HFFc6 (cell line): ENCODE measurements at regions not wholly inside any gene's neighbourhood (a gene's known extent, or its start where the extent isn't known, plus 50 kb on each side); places are given as distances from the start of the nearest gene placed in this dataset.

Source experiments
- DNase-seq: peaks from one replicate; pipeline ENCODE4 v3.0.0-alpha.2; 2018
- H3K27ac Mint-ChIP-seq: 2 replicates; pipeline ENCODE4 v1.8.0; 2020; ENCODE audit warnings: mild to moderate bottlenecking, mixed read lengths
- H3K27me3 Mint-ChIP-seq: 2 replicates; pipeline ENCODE4 v1.8.0; 2021; ENCODE audit warnings: mild to moderate bottlenecking, moderate library complexity, mixed read lengths; ENCODE audit not compliant: insufficient read depth
- H3K36me3 Mint-ChIP-seq: 2 replicates; pipeline ENCODE4 v1.8.0; 2021; ENCODE audit warnings: low read depth, mixed read lengths
- H3K4me1 Mint-ChIP-seq: 2 replicates; pipeline ENCODE4 v1.8.0; 2020; ENCODE audit warnings: low read depth, mixed read lengths
- H3K4me3 Mint-ChIP-seq: 2 replicates; pipeline ENCODE4 v1.8.0; 2020; ENCODE audit warnings: mild to moderate bottlenecking, moderate library complexity, mixed read lengths
- H3K9me3 Mint-ChIP-seq: 2 replicates; pipeline ENCODE4 v1.8.0; 2020; ENCODE audit warnings: mild to moderate bottlenecking, mixed read lengths
- TF ChIP-seq, protein P1 (sequence below): fragments of 200-600 bp; sonication (generic); IDR thresholded peaks from 2 replicates; pipeline ENCODE4 v1.5.0; 2021; ENCODE audit warnings: antibody characterized with exemption, mild to moderate bottlenecking

GRCh38 chr9:84403288-84403687, 62.7 kb upstream of the SLC28A3 start:
- H3K27me3 Mint-ChIP-seq, result peaks cover 1% of the 10 kb centered on the region; the same call in 1 of the 2 replicates

GRCh38 chr9:84404095-84404686, 63.6 kb upstream of the SLC28A3 start:
- H3K36me3 Mint-ChIP-seq, result peaks cover 4% of the 10 kb centered on the region; the same call in 1 of the 2 replicates
- peaks cover 1% of the 10 kb centered on the region; the same call in 1 of the 2 replicates for H3K27me3 Mint-ChIP-seq
- no peak overlapping the region for H3K27ac Mint-ChIP-seq
- no peaks in the 10 kb centered on the region for H3K4me1 Mint-ChIP-seq
- H3K9me3 Mint-ChIP-seq, result peaks cover 14% of the 10 kb centered on the region
- no peak overlapping the region for H3K4me3 Mint-ChIP-seq
- no peak for DNase-seq
- TF ChIP-seq, protein P1, sequence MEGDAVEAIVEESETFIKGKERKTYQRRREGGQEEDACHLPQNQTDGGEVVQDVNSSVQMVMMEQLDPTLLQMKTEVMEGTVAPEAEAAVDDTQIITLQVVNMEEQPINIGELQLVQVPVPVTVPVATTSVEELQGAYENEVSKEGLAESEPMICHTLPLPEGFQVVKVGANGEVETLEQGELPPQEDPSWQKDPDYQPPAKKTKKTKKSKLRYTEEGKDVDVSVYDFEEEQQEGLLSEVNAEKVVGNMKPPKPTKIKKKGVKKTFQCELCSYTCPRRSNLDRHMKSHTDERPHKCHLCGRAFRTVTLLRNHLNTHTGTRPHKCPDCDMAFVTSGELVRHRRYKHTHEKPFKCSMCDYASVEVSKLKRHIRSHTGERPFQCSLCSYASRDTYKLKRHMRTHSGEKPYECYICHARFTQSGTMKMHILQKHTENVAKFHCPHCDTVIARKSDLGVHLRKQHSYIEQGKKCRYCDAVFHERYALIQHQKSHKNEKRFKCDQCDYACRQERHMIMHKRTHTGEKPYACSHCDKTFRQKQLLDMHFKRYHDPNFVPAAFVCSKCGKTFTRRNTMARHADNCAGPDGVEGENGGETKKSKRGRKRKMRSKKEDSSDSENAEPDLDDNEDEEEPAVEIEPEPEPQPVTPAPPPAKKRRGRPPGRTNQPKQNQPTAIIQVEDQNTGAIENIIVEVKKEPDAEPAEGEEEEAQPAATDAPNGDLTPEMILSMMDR, result peak; percentile 79

More at GRCh38 chr9:84403288-84403687, 62.7 kb upstream of the SLC28A3 start:
- peaks cover 2% of the 10 kb centered on the region for H3K4me1 Mint-ChIP-seq
- DNase-seq, result no peak
- TF ChIP-seq, protein P1, result no peak
- peaks cover 10% of the 10 kb centered on the region for H3K9me3 Mint-ChIP-seq
- peaks cover 4% of the 10 kb centered on the region; the same call in 1 of the 2 replicates for H3K36me3 Mint-ChIP-seq
- H3K27ac Mint-ChIP-seq, result no peak overlapping the region
- H3K4me3 Mint-ChIP-seq, result no peak overlapping the region

DNA sequence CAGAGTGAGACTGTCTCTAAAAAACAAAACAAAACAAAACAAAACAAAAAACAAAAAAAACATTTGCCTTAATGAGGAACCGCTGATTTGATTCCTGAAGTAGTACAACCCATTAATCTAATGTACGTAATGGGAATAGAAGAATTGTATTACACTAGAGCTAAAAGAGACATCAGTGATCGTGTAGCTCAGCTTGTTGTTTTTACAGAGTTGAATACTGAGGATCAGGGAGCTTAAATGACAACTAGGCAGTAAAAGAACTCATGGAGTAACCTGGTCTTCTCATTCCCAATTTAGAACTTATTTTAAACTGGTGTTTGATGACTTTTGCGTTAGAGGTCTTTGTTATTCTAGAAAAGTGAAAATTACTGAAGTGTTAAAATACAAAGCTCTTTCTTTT, 65.1 kb upstream of the SLC28A3 start:
- TF ChIP-seq, protein P1, result no peak
- H3K4me3 Mint-ChIP-seq, result no peak overlapping the region
- H3K9me3 Mint-ChIP-seq, result peaks cover 15% of the 10 kb centered on the region
- H3K4me1 Mint-ChIP-seq, result no peaks in the 10 kb centered on the region
- H3K36me3 Mint-ChIP-seq, result no peaks in the 10 kb centered on the region
- no peak overlapping the region for H3K27ac Mint-ChIP-seq
- H3K27me3 Mint-ChIP-seq, result peaks cover 1% of the 10 kb centered on the region
- DNase-seq, result no peak

GRCh38 chr9:84408416-84408815, 67.9 kb upstream of the SLC28A3 start:
- Mint-ChIP-seq H3K4me3 (no peak overlapping the region), H3K9me3 (peaks cover 15% of the 10 kb centered on the region), H3K4me1 (no peaks in the 10 kb centered on the region), H3K36me3 (no peaks in the 10 kb centered on the region), H3K27me3 (peaks cover 1% of the 10 kb centered on the region), H3K27ac (no peak overlapping the region)
- TF ChIP-seq, protein P1, result no peak
- DNase-seq, result no peak

DNA sequence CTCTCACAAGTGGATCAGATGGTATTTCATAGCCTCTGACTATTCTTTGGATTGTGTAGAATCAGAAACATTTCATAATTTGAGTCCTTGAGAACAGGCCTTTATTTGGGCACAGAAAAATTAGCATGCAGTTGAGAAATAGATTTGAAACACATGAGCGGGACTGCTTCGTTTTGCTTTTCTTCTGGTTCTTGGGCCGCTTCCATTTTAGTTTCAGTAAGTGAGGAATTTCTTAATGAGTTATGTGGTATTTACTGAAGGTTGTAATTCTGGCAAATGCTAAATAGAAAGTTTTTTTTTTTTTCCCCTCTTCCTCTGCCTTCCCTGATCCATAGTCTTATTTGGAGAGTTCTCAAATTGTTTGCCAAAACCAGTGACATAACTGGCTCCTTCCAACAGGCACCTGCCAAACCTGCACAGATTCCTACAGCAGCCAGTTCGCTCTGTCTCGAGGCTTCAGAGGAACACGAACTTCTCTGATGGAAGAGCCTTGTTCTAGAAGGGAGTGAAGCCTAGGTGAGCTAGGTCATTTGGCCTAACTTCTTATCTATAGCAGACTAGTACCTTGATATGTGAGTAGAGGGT, 71.2 kb upstream of the SLC28A3 start:
- no peak overlapping the region for H3K27ac Mint-ChIP-seq
- H3K36me3 Mint-ChIP-seq, result no peaks in the 10 kb centered on the region
- no peaks in the 10 kb centered on the region; the same call in none of the 2 replicates for H3K27me3 Mint-ChIP-seq
- H3K9me3 Mint-ChIP-seq, result peaks cover 18% of the 10 kb centered on the region
- no peak for DNase-seq
- H3K4me1 Mint-ChIP-seq, result no peaks in the 10 kb centered on the region
- TF ChIP-seq, protein P1, result no peak
- H3K4me3 Mint-ChIP-seq, result no peak overlapping the region
